ENCODE measurements at regions not wholly inside any gene's neighbourhood (a gene's known extent, or its start where the extent isn't known, plus 50 kb on each side); places are given as distances from the start of the nearest gene placed in this dataset.

DNA sequence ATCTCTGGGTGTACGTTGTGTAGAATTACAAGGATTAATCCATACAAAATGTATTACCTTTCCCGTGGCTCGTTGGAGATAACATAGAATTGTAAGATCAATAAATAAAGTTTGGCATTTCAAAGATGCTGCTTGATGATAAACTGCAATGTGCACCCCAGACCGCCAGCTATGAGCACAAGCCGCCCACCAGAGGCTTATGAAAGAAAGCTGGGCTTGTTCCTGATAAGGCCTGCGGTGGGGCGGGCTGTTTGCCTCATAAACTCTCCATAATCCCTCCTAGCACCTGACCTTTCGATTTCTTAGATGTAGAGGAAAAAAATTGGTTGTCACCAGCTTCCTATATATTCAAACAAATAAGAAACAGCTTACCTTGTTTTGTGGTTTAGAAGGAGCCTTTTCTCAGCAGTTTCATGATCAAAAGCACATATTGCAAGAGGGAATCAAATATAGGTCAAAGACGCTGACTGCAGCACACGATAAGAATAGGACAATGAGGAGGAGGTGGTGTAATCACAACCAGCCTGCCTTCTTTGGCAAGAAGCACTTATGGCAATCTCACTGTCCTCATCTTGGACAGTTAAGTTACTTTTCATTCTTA lies 293.6 kb downstream of the RMST start:
- H3K27ac ChIP-seq (ENCODE audit: low read depth in 2 of 2, low read length in 1 of 2) = no peak overlapping the region
- H3K4me1 ChIP-seq (ENCODE audit: control insufficient read depth in 1 of 2, insufficient read depth in 2 of 2, low read depth in 1 of 2, low read length in 1 of 2) = no peaks in the 10 kb centered on the region
- no peaks in the 10 kb centered on the region for H4K20me1 ChIP-seq (ENCODE audit: insufficient read depth)
- H3K4me3 ChIP-seq (ENCODE audit: low read depth in 2 of 2, low read length in 1 of 2) = no peak overlapping the region
- no peak for TF ChIP-seq CHD2 (IDR thresholded peaks at IDR 0.05; ENCODE audit: low read length, partially characterized antibody)
- TF ChIP-seq JUND (IDR thresholded peaks at IDR 0.05) = no peak
- no peak overlapping the region for H3K9ac ChIP-seq
- WGBS (ENCODE audit: low lambda C conversion rate) = 18% methylated on average over 10 of the region's 10 CpGs
- no peak overlapping the region for H3K4me2 ChIP-seq
- no peak overlapping the region for H2AFZ ChIP-seq (ENCODE audit: low read depth)
- no peak for DNase-seq
- ChIA-PET POLR2A (no interaction called here), CTCF (no interaction called here)
- no peaks in the 10 kb centered on the region for H3K36me3 ChIP-seq (replicated peaks in 1 of 2; ENCODE audit: control insufficient read depth in 1 of 2, insufficient read depth in 2 of 2, low read length in 1 of 2)
- H3K79me2 ChIP-seq (ENCODE audit: insufficient read depth) = no peaks in the 10 kb centered on the region
- no peaks in the 10 kb centered on the region for H3K27me3 ChIP-seq (ENCODE audit: insufficient read depth)
- no peaks in the 10 kb centered on the region for H3K9me2 ChIP-seq
- no peaks in the 10 kb centered on the region for H3F3A ChIP-seq (replicated peaks; ENCODE audit: insufficient read depth)
- H3K9me3 ChIP-seq = no peaks in the 10 kb centered on the region

DNA sequence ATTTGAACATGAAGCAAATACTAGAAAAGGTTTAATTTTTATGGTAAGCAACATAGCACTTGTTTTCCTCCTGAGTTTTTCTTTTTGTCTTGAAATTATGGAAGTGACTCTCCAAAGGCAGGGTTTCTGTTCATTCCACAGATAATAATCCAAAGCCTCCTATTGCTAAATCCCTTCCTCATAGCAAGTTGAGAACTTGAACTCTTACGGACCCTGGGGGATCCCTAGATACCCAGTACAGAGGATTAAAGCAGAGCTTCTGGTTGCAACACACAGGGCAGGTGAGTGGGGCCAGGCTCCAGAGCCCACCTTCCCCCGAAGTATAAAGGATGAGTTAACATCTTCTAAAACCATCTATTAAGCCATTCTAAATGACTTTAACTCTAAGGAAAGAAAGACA lies 294.1 kb downstream of the RMST start:
- CTCF ChIA-PET = no interaction called here

DNA sequence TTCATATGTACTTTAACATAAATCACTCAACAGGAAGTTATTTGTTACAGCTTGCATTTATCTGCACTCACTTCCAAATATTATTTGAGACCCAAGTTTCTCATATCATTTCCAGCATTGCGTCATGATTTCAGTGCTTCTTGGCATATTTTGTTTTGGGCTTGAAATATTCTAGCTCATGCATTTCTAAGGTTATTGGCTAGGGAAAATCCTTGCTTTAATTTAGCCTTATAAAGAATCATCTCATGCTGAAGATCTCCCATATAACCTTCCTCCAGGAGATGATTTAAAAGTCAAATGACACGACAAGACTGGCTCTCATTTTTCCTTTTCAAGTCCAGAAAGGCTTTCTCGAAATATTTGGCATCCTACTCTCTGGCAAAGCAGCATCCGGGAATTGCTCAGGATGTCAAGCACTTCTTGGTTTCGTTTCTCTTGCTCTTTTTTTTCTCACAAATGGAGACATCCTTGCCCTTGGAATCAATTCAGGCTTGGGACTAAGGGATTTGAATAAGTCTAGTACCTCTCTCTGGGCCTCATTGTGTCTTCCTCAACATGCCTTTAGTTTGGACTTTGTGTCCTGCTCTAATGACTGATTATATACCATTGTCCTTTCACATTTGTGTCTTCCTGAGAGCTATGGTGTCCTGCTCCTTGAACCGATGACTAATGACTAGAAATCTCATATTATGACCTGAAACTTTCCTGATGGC lies 295.0 kb downstream of the RMST start:
- Histone ChIP-seq H3K36me3 (replicated peaks in 1 of 2; ENCODE audit: control insufficient read depth in 1 of 2, insufficient read depth in 2 of 2, low read length in 1 of 2) (no peaks in the 10 kb centered on the region), H3K79me2 (ENCODE audit: insufficient read depth) (no peaks in the 10 kb centered on the region), H3K9ac (no peak overlapping the region), H3K4me1 (ENCODE audit: control insufficient read depth in 1 of 2, insufficient read depth in 2 of 2, low read depth in 1 of 2, low read length in 1 of 2) (peaks cover 0 to 2% of the 10 kb centered on the region in 2 experiments; a peak in 1 of 4 replicates), H3K27ac (ENCODE audit: low read depth in 2 of 2, low read length in 1 of 2) (no peak overlapping the region), H3K4me3 (ENCODE audit: low read depth in 2 of 2, low read length in 1 of 2) (no peak overlapping the region), H2AFZ (ENCODE audit: low read depth) (no peak overlapping the region), H4K20me1 (ENCODE audit: insufficient read depth) (no peaks in the 10 kb centered on the region), H3K9me2 (no peaks in the 10 kb centered on the region), H3K9me3 (no peaks in the 10 kb centered on the region), H3K4me2 (no peak overlapping the region), H3K27me3 (ENCODE audit: insufficient read depth) (no peaks in the 10 kb centered on the region), H3F3A (replicated peaks; ENCODE audit: insufficient read depth) (no peaks in the 10 kb centered on the region)
- WGBS (ENCODE audit: low lambda C conversion rate) = 13% methylated on average over 6 of the region's 6 CpGs
- no peak for DNase-seq
- POLR2A ChIA-PET = no interaction called here
- CTCF ChIA-PET = interaction anchor here (0.6 kb wide), 2 partner anchors 12 to 48 kb away, joined by 3 read pairs; no protein-coding TSS in a partner anchor
- TF ChIP-seq ELF1 (IDR thresholded peaks at IDR 0.05) = no peak
- TF ChIP-seq RXRA (IDR thresholded peaks at IDR 0.05; ENCODE audit: borderline replicate concordance, low read depth) = no peak
- no peak for TF ChIP-seq MXI1 (IDR thresholded peaks at IDR 0.05; ENCODE audit: low read depth, low read length)
- TF ChIP-seq NRF1 (IDR thresholded peaks at IDR 0.05; ENCODE audit: low read depth, low read length) = no peak
- TF ChIP-seq TAF1 (IDR thresholded peaks at IDR 0.05; ENCODE audit: borderline replicate concordance, low read depth, low read length) = no peak
- TF ChIP-seq RAD21 (IDR thresholded peaks at IDR 0.05; ENCODE audit: low read length) = no peak
- no peak for TF ChIP-seq FOSL2 (IDR thresholded peaks at IDR 0.05; ENCODE audit: borderline replicate concordance, low read depth)
- TF ChIP-seq YY1 (IDR thresholded peaks at IDR 0.05; ENCODE audit: low read depth) = no peak
- TF ChIP-seq EZH2phosphoT487 (IDR thresholded peaks at IDR 0.05; ENCODE audit: borderline replicate concordance, low read depth) = no peak
- TF ChIP-seq, protein P1, sequence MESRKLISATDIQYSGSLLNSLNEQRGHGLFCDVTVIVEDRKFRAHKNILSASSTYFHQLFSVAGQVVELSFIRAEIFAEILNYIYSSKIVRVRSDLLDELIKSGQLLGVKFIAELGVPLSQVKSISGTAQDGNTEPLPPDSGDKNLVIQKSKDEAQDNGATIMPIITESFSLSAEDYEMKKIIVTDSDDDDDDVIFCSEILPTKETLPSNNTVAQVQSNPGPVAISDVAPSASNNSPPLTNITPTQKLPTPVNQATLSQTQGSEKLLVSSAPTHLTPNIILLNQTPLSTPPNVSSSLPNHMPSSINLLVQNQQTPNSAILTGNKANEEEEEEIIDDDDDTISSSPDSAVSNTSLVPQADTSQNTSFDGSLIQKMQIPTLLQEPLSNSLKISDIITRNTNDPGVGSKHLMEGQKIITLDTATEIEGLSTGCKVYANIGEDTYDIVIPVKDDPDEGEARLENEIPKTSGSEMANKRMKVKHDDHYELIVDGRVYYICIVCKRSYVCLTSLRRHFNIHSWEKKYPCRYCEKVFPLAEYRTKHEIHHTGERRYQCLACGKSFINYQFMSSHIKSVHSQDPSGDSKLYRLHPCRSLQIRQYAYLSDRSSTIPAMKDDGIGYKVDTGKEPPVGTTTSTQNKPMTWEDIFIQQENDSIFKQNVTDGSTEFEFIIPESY (IDR thresholded peaks at IDR 0.05; ENCODE audit: borderline replicate concordance, low read depth) = no peak
- TF ChIP-seq, protein P2, sequence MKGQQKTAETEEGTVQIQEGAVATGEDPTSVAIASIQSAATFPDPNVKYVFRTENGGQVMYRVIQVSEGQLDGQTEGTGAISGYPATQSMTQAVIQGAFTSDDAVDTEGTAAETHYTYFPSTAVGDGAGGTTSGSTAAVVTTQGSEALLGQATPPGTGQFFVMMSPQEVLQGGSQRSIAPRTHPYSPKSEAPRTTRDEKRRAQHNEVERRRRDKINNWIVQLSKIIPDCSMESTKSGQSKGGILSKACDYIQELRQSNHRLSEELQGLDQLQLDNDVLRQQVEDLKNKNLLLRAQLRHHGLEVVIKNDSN (IDR thresholded peaks at IDR 0.05; ENCODE audit: borderline replicate concordance, low read depth) = no peak

More for the DNA sequence above, 294.1 kb downstream of the RMST start:
- H3K79me2 ChIP-seq (ENCODE audit: insufficient read depth) = no peaks in the 10 kb centered on the region
- no peaks in the 10 kb centered on the region for H3K9me3 ChIP-seq
- H3K9me2 ChIP-seq = no peaks in the 10 kb centered on the region
- no peak overlapping the region for H3K9ac ChIP-seq
- H3K27me3 ChIP-seq (ENCODE audit: insufficient read depth) = no peaks in the 10 kb centered on the region
- H3K27ac ChIP-seq (ENCODE audit: low read depth in 2 of 2, low read length in 1 of 2) = no peak overlapping the region
- no peak overlapping the region for H2AFZ ChIP-seq (ENCODE audit: low read depth)
- H3K4me1 ChIP-seq (ENCODE audit: control insufficient read depth in 1 of 2, insufficient read depth in 2 of 2, low read depth in 1 of 2, low read length in 1 of 2) = no peaks in the 10 kb centered on the region
- no peaks in the 10 kb centered on the region for H3F3A ChIP-seq (replicated peaks; ENCODE audit: insufficient read depth)
- POLR2A ChIA-PET = no interaction called here
- TF ChIP-seq RCOR1 (IDR thresholded peaks at IDR 0.05; ENCODE audit: low read length) = no peak
- no peak overlapping the region for H3K4me3 ChIP-seq (ENCODE audit: low read depth in 2 of 2, low read length in 1 of 2)
- no peak for DNase-seq
- WGBS (ENCODE audit: low lambda C conversion rate) = 11% methylated on average over 2 of the region's 2 CpGs
- no peaks in the 10 kb centered on the region for H4K20me1 ChIP-seq (ENCODE audit: insufficient read depth)
- no peaks in the 10 kb centered on the region for H3K36me3 ChIP-seq (replicated peaks in 1 of 2; ENCODE audit: control insufficient read depth in 1 of 2, insufficient read depth in 2 of 2, low read length in 1 of 2)
- no peak overlapping the region for H3K4me2 ChIP-seq

Data from SK-N-SH (cell line).